GM23338 (cell line): ENCODE measurements at regions not wholly inside any gene's neighbourhood (a gene's known extent, or its start where the extent isn't known, plus 50 kb on each side); places are given as distances from the start of the nearest gene placed in this dataset.

Source experiments
- ATAC-seq: fragments of 200-7000 bp; cut with Tn5 transposase; 3 replicates; pipeline ENCODE4 v1.9.1; 2020
- DNase-seq: peaks from one replicate; pipeline ENCODE4 v3.0.0-alpha.2; 2015; ENCODE audit warnings: low spot score
- H2AFZ ChIP-seq: fragments of 200-600 bp; sonication (generic); 2 replicates; pipeline ENCODE4 v1.8.0; 2016; ENCODE audit warnings: antibody characterized with exemption, mild to moderate bottlenecking, moderate library complexity
- H3F3A ChIP-seq: fragments of 200-600 bp; sonication (generic); replicated peaks from 2 replicates; pipeline ENCODE4 v1.8.0; 2017; ENCODE audit warnings: antibody characterized with exemption, mixed run types, low read depth
- H3K27ac ChIP-seq: fragments of 200-600 bp; sonication (generic); 2 replicates; pipeline ENCODE4 v1.6.1; 2016; ENCODE audit warnings: low read depth
- H3K27me3 ChIP-seq: fragments of 200-600 bp; sonication (generic); 2 replicates; pipeline ENCODE4 v1.8.0; 2016; ENCODE audit warnings: mild to moderate bottlenecking, mixed run types, moderate library complexity; ENCODE audit not compliant: insufficient read depth
- H3K36me3 ChIP-seq: fragments of 200-600 bp; sonication (generic); 2 replicates; pipeline ENCODE4 v1.8.0; 2016; ENCODE audit warnings: mild to moderate bottlenecking; ENCODE audit not compliant: insufficient read depth
- H3K4me1 ChIP-seq: fragments of 200-600 bp; sonication (generic); 2 replicates; pipeline ENCODE4 v1.8.0; 2016; ENCODE audit warnings: mild to moderate bottlenecking, moderate library complexity; ENCODE audit not compliant: insufficient read depth
- H3K4me2 ChIP-seq: fragments of 200-600 bp; sonication (generic); 2 replicates; pipeline ENCODE4 v1.7.1; 2017; ENCODE audit warnings: mixed run types
- H3K4me3 ChIP-seq: fragments of 200-600 bp; sonication (generic); 2 replicates; pipeline ENCODE4 v1.6.1; 2016; ENCODE audit warnings: mixed run types
- H3K79me2 ChIP-seq: fragments of 200-600 bp; sonication (generic); replicated peaks from 2 replicates; pipeline ENCODE4 v1.8.0; 2017; ENCODE audit warnings: mild to moderate bottlenecking; ENCODE audit not compliant: insufficient read depth
- H3K9me2 ChIP-seq: fragments of 200-600 bp; sonication (generic); 2 replicates; pipeline ENCODE4 v1.8.0; 2017; ENCODE audit not compliant: insufficient read depth
- H4K20me1 ChIP-seq: fragments of 200-600 bp; sonication (generic); replicated peaks from 2 replicates; pipeline ENCODE4 v1.8.0; 2017; ENCODE audit warnings: mild to moderate bottlenecking; ENCODE audit not compliant: insufficient read depth
- H3K27ac Mint-ChIP-seq: 2 replicates; pipeline ENCODE4 v1.8.0; 2020; ENCODE audit warnings: inconsistent platforms, mild to moderate bottlenecking, moderate library complexity, mixed read lengths
- H3K27me3 Mint-ChIP-seq: 3 replicates; pipeline ENCODE4 v1.8.0; 2022; ENCODE audit warnings: low read depth, mild to moderate bottlenecking, moderate library complexity, mixed read lengths, inconsistent platforms; ENCODE audit not compliant: insufficient read depth, poor library complexity
- H3K36me3 Mint-ChIP-seq: 3 replicates; pipeline ENCODE4 v1.8.0; 2021; ENCODE audit warnings: low read depth, mild to moderate bottlenecking, inconsistent platforms, moderate library complexity, mixed read lengths
- H3K4me1 Mint-ChIP-seq: 3 replicates; pipeline ENCODE4 v1.8.0; 2020; ENCODE audit warnings: mild to moderate bottlenecking, inconsistent platforms, mixed read lengths
- H3K4me3 Mint-ChIP-seq: 3 replicates; pipeline ENCODE4 v1.8.0; 2021; ENCODE audit warnings: moderate library complexity, mild to moderate bottlenecking, inconsistent platforms, mixed read lengths
- H3K9me3 Mint-ChIP-seq: 3 replicates; pipeline ENCODE4 v1.8.0; 2020; ENCODE audit warnings: moderate library complexity, mild to moderate bottlenecking, inconsistent platforms, mixed read lengths
- CREB1 ChIP-seq: fragments of 250-450 bp; sonication (Bioruptor Pico); IDR thresholded peaks from 2 replicates; pipeline ENCODE4 v1.5.0; 2020; ENCODE audit warnings: low read depth, mild to moderate bottlenecking, moderate library complexity
- CTCF ChIP-seq, 2 experiments: fragments of 200-600 bp in 1 of 2; sonication (generic) in 1 of 2; conservative IDR thresholded peaks; 2 replicates each; pipeline versions ENCODE4 v1.5.1 to v1.6.1; 2016 to 2017; ENCODE audit warnings: antibody characterized with exemption in 2 of 2, low read depth in 2 of 2, mild to moderate bottlenecking in 2 of 2, moderate library complexity in 1 of 2
- ETS1 ChIP-seq: IDR thresholded peaks from 2 replicates; pipeline ENCODE4 v1.6.1; 2016; ENCODE audit warnings: antibody characterized with exemption
- EZH2 ChIP-seq: fragments of 200-600 bp; sonication (generic); IDR thresholded peaks from one replicate; pipeline ENCODE4 v1.8.0; 2017; ENCODE audit warnings: antibody characterized with exemption, mild to moderate bottlenecking, low read depth; ENCODE audit not compliant: unreplicated experiment
- EZH2phosphoT487 ChIP-seq: fragments of 200-600 bp; sonication (generic); IDR thresholded peaks from one replicate; pipeline ENCODE4 v1.8.1; 2018; ENCODE audit warnings: antibody characterized with exemption; ENCODE audit not compliant: unreplicated experiment
- JUNB ChIP-seq: IDR thresholded peaks from one replicate; pipeline ENCODE4 v1.6.1; 2016; ENCODE audit warnings: antibody characterized with exemption; ENCODE audit not compliant: unreplicated experiment
- NANOG ChIP-seq: IDR thresholded peaks from 2 replicates; pipeline ENCODE4 v1.6.1; 2016; ENCODE audit warnings: antibody characterized with exemption, borderline replicate concordance
- POLR2AphosphoS5 ChIP-seq: IDR thresholded peaks from 2 replicates; pipeline ENCODE4 v1.6.1; 2016; ENCODE audit warnings: antibody characterized with exemption, low read depth
- REST ChIP-seq: IDR thresholded peaks from one replicate; pipeline ENCODE4 v1.6.1; 2018; ENCODE audit warnings: antibody characterized with exemption; ENCODE audit not compliant: unreplicated experiment
- STAT1 ChIP-seq: IDR thresholded peaks from one replicate; pipeline ENCODE4 v1.6.1; 2016; ENCODE audit warnings: antibody characterized with exemption; ENCODE audit not compliant: unreplicated experiment
- ZNF114 ChIP-seq: fragments of 250-450 bp; sonication (Bioruptor Pico); IDR thresholded peaks from 2 replicates; pipeline ENCODE4 v1.5.0; 2020; ENCODE audit warnings: mild to moderate bottlenecking, moderate library complexity
- ZNF331 ChIP-seq: fragments of 250-450 bp; sonication (Bioruptor Pico); IDR thresholded peaks from 2 replicates; pipeline ENCODE4 v1.5.0; 2020; ENCODE audit warnings: low read depth, mild to moderate bottlenecking, moderate library complexity
- ZNF462 ChIP-seq: fragments of 250-450 bp; sonication (Bioruptor Pico); IDR thresholded peaks from 2 replicates; pipeline ENCODE4 v1.5.0; 2020; ENCODE audit warnings: mild to moderate bottlenecking, moderate library complexity

GRCh38 chr2:83665894-83666293 is 793.2 kb downstream of the SUCLG1 start:
- TF ChIP-seq STAT1 (no peak), REST (no peak), ZNF462 (CRISPR knock-in tag) (no peak), CTCF (conservative IDR thresholded peaks at IDR 0.05; ENCODE audit: low read depth in 2 of 2) (no peak), NANOG (no peak), EZH2phosphoT487 (no peak), JUNB (no peak), POLR2AphosphoS5 (no peak), ZNF331 (CRISPR knock-in tag) (no peak), CREB1 (no peak), EZH2 (no peak), ZNF114 (no peak), ETS1 (no peak)
- Mint-ChIP-seq H3K4me1 (no peaks in the 10 kb centered on the region), H3K9me3 (no peaks in the 10 kb centered on the region), H3K27ac (no peak overlapping the region), H3K27me3 (no peaks in the 10 kb centered on the region), H3K4me3 (no peak overlapping the region), H3K36me3 (no peaks in the 10 kb centered on the region)
- no peaks in the 10 kb centered on the region for H3K36me3 ChIP-seq
- H3K27ac ChIP-seq = no peak overlapping the region
- no peak overlapping the region for H3K4me2 ChIP-seq
- no peaks in the 10 kb centered on the region for H3K27me3 ChIP-seq
- no peak overlapping the region for H2AFZ ChIP-seq
- no peaks in the 10 kb centered on the region for H3K79me2 ChIP-seq
- H3F3A ChIP-seq = no peaks in the 10 kb centered on the region
- no peaks in the 10 kb centered on the region for H4K20me1 ChIP-seq
- H3K4me3 ChIP-seq = no peak overlapping the region
- no peaks in the 10 kb centered on the region for H3K4me1 ChIP-seq
- H3K9me2 ChIP-seq = peaks cover 6% of the 10 kb centered on the region; the same call in 1 of the 2 replicates
- DNase-seq (no peak), ATAC-seq (no peak)
